ENCODE measurements at regions not wholly inside any gene's neighbourhood (a gene's known extent, or its start where the extent isn't known, plus 50 kb on each side); places are given as distances from the start of the nearest gene placed in this dataset.

DNA sequence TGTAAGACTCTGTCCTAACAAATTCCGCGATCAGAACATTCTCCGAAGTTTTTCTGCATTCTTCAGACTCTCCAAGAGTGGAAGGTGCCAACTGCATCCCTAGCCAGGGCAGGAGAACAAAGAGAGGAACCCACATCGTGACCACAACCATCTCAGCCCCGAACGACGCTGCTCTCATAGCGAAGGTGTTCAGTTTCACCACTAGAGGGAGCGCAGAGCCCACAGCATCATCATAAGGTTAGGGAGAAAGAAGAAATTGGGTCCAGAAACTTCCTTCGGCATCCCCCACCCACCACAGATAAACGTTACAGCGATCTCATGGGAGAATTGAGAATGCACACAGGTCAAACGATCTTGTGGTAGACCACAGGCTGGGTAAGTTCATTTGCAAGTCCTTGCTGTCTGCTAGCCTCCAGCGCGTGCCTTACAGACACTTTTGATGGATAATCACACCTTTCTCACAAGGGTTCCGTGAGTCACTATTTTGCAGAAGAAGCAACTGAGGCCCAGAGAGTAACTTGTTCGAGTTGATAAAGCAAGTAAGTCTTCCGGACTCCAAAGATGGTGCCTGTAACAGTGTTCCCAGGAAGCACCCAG lies 53.7 kb upstream of the ARL4C start:
- DNase-seq, result peak in 4 of 5 donors; percentile 25 to 55 (median 38)

DNA sequence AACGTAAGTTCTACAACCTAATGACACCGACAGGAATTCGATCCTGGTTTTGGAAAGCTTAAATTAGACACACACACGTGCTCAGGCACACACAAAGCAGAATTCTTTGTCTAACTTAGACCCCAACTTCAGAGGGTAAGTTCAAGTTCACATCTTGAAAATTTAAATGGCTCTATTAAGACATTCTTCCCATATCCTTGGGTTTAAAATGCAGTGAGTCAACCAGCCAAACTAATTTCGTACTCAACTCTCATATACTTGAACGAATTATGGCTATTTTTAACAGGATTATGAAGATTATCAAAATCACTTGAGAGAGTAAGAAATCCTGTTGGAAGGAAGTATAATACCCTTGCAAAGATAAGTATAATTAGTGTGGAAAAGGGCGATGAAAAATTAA lies 53.2 kb upstream of the ARL4C start:
- DNase-seq, result no peak

DNA sequence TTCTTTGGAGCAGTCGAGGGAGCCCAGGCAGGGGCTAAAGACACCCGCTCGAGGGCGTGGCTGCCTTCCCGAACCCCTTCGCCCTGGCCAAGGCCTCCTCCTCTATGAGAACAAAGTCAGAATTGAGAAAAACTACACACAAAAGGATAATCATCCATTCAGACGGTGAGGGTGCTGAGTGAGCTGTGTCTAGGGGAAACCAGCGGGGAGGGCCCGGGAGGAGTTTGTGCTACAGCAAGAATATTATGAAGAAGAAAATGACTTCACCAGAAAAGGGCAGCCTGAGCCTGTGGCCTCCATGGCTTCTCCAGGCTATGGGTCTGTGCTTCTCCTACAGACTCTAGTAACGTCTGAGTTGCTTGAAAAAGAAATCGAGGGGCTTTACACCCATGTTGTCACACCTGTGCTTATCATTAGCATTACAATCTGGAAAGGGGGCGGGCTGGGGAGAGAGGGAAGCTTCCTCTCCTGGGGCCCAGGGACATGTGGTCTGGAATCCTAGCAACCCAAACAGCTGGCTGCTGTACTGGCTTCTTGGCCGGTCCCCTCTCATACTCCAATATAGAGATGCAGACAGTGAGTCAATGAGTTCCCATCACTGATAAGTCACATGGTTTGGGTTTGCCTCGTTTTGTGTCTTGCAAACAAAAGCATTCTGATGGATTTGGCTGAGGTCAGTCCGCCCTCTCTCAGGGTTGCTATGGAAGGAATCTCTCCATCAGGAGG lies 52.0 kb upstream of the ARL4C start:
- no peak for DNase-seq

DNA sequence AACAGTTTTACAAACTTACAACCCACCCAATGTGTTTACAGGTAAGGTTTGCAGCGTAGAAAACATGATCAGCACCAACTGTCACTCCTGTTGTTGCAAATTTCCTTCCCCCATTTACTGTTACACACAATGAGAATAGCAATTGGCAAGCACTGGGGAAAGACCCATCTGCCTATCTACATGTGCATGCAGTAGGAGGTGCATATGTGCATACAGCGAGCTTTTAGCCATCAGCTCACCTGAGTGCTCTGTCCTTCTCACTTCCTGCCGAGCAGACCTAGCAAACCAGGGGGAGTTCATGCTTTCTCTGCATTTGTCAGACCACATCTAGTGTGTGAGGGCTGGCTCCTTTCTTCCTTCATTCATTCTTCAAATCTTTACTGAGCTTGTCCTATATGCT lies 49.9 kb upstream of the ARL4C start:
- no peak for DNase-seq

Data from T-helper 1 cell (primary cell).